OCI-LY7 (cell line): ENCODE measurements at regions not wholly inside any gene's neighbourhood (a gene's known extent, or its start where the extent isn't known, plus 50 kb on each side); places are given as distances from the start of the nearest gene placed in this dataset.

Source experiments
- CTCF ChIP-seq: fragments of 200-600 bp; sonication (generic); conservative IDR thresholded peaks from 2 replicates; pipeline ENCODE4 v1.5.1; 2014; ENCODE audit warnings: mild to moderate bottlenecking, antibody characterized with exemption, low read length, moderate library complexity, mixed read lengths
- EZH2phosphoT487 ChIP-seq: fragments of 200-600 bp; sonication (generic); IDR thresholded peaks from 2 replicates; pipeline ENCODE4 v1.6.1; 2018; ENCODE audit warnings: low read depth, borderline replicate concordance, mild to moderate bottlenecking, mixed run types, antibody characterized with exemption, low read length, moderate library complexity, mixed read lengths

- TF ChIP-seq EZH2phosphoT487 (no peak), CTCF (no peak)
These were observed 52.4 kb upstream of the FAM174B start for GRCh38 chr15:92707880-92708551.
